GM12865 (cell line): ENCODE measurements at regions not wholly inside any gene's neighbourhood (a gene's known extent, or its start where the extent isn't known, plus 50 kb on each side); places are given as distances from the start of the nearest gene placed in this dataset.

Experiments used
- DNase-seq: peaks from one replicate; pipeline ENCODE4 v3.0.0; 2010; ENCODE audit warnings: low read depth
- H3K4me3 ChIP-seq: 2 replicates; pipeline ENCODE4 v1.5.1; 2011; ENCODE audit warnings: mild to moderate bottlenecking, low read depth, low read length, control low read depth
- CTCF ChIP-seq: IDR thresholded peaks from 2 replicates; pipeline ENCODE4 v1.5.1; 2011; ENCODE audit warnings: low read length, control low read depth, low read depth, inconsistent platforms; ENCODE audit not compliant: insufficient read depth; ENCODE audit errors: missing control alignments

GRCh38 chr5:28483327-28484025 is 1445.1 kb upstream of the CDH9 start:
- TF ChIP-seq CTCF = no peak
- DNase-seq = no peak

GRCh38 chr5:28473531-28474107 is 1435.2 kb upstream of the CDH9 start:
- H3K4me3 ChIP-seq = no peak overlapping the region
- DNase-seq = no peak
- no peak for TF ChIP-seq CTCF

More at GRCh38 chr5:28483327-28484025, 1445.1 kb upstream of the CDH9 start:
- no peak overlapping the region for H3K4me3 ChIP-seq

- H3K4me3 ChIP-seq = no peak overlapping the region
- TF ChIP-seq CTCF = no peak
- DNase-seq = no peak
Measured at GRCh38 chr5:28468166-28468565, 1429.8 kb upstream of the CDH9 start.

- no peak for DNase-seq
- TF ChIP-seq CTCF = no peak
- no peak overlapping the region for H3K4me3 ChIP-seq
Measured at GRCh38 chr5:28463728-28464127, 1425.3 kb upstream of the CDH9 start.

GRCh38 chr5:28451483-28451882 is 1413.1 kb upstream of the CDH9 start:
- DNase-seq = no peak
- no peak overlapping the region for H3K4me3 ChIP-seq
- TF ChIP-seq CTCF = no peak

GRCh38 chr5:28450997-28451396 is 1412.6 kb upstream of the CDH9 start:
- no peak for DNase-seq
- TF ChIP-seq CTCF = no peak
- no peak overlapping the region for H3K4me3 ChIP-seq

GRCh38 chr5:28448791-28449190 is 1410.4 kb upstream of the CDH9 start:
- no peak for DNase-seq
- no peak for TF ChIP-seq CTCF
- H3K4me3 ChIP-seq = no peak overlapping the region
